HG02588 (cell line): ENCODE measurements at regions not wholly inside any gene's neighbourhood (a gene's known extent, or its start where the extent isn't known, plus 50 kb on each side); places are given as distances from the start of the nearest gene placed in this dataset.

Experiments
- ATAC-seq: cut with Tn5 transposase; IDR thresholded peaks from one replicate; pipeline ENCODE4 v1.9.1; 2021; ENCODE audit warnings: mild to moderate bottlenecking, moderate library complexity; ENCODE audit not compliant: unreplicated experiment

- no peak for ATAC-seq
Observed at GRCh38 chr2:230640540-230641011, 72.1 kb upstream of the CAB39 start.

- ATAC-seq, result no peak
Observed at GRCh38 chr2:230642966-230643365, 69.7 kb upstream of the CAB39 start.

- ATAC-seq, result no peak
Observed at GRCh38 chr2:230643576-230644291, 68.9 kb upstream of the CAB39 start.

GRCh38 chr2:230644356-230644935, 68.2 kb upstream of the CAB39 start:
- no peak for ATAC-seq

GRCh38 chr2:230648356-230648755, 64.3 kb upstream of the CAB39 start:
- ATAC-seq, result no peak

- ATAC-seq, result no peak
Observed at GRCh38 chr2:230650585-230651137, 62.0 kb upstream of the CAB39 start.

- no peak for ATAC-seq
Observed at GRCh38 chr2:230654057-230654456, 58.6 kb upstream of the CAB39 start.

- ATAC-seq, result no peak
Observed at GRCh38 chr2:230657462-230657861, 55.2 kb upstream of the CAB39 start.

- no peak for ATAC-seq
Observed at GRCh38 chr2:230657906-230658305, 54.7 kb upstream of the CAB39 start.

- ATAC-seq, result no peak
Observed at GRCh38 chr2:230658577-230658876, 54.1 kb upstream of the CAB39 start.

GRCh38 chr2:230658877-230659652, 53.6 kb upstream of the CAB39 start:
- ATAC-seq, result peak; percentile 43

GRCh38 chr2:230660294-230661060, 52.2 kb upstream of the CAB39 start:
- no peak for ATAC-seq

GRCh38 chr2:230661072-230661957, 51.3 kb upstream of the CAB39 start:
- ATAC-seq, result peak; percentile 23
